HG03378 (cell line): ENCODE measurements at regions not wholly inside any gene's neighbourhood (a gene's known extent, or its start where the extent isn't known, plus 50 kb on each side); places are given as distances from the start of the nearest gene placed in this dataset.

Experiments used
- ATAC-seq: cut with Tn5 transposase; IDR thresholded peaks from one replicate; pipeline ENCODE4 v1.9.1; 2021; ENCODE audit warnings: mild to moderate bottlenecking, moderate library complexity; ENCODE audit not compliant: unreplicated experiment

GRCh38 chrX:110408949-110409588, 50.4 kb downstream of the RTL9 start:
- ATAC-seq, result no peak

- ATAC-seq, result no peak
Measured at GRCh38 chrX:110409925-110410324, 51.3 kb downstream of the RTL9 start.

DNA sequence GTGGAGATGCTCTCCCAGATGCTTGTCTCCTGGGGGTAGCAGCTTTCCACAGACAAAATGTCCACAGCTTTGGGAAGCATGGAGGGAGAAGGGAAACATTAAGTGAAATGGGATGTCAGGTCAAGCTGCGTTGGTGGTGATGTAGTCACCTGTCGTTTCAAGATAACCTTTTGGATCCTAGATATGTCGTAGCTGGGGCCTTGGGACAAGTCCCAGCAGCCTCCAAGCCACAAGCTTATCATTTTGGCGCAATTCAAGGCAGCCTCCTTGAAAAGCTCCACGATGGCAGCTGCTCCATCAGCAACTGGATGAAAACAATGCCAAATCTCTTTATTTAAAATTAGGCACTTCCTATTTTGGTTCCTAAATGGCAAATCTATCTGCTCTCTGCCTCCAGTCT, 52.0 kb downstream of the RTL9 start:
- ATAC-seq, result no peak

DNA sequence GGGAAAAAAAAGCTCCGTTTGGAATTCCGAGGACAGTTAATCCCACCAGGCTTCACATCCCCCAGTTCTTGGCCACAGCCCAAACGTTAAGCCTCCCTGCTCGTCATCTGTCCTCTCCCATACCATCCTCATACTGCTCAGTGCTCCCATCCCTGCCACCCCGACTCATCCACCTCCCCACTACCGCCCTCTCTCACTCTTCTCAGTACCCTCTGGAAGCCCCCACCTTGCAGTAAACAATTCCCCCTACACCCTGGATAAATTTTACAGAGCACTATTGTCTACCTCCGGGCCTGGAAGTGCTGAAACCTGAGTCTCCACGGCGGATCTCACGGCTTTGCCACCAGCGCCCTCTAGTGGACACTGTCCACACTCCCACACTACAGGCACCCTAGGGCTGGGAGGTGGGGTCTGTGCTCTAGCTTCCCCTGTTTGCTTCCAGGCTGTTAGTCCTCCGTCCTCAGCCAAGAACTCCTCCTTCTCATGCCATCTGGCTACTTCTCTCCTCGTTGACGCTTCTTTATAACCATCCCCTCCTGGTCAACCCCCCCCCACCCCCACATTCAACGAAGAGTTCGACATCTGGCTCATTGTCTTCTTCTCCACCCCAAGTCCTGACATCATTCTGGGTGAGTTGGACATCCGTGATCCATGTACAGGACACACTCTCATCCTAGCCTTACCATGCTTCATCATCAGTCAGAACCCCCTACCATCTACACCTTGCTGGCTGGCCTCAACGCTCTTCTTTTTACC, 54.5 kb downstream of the RTL9 start:
- peak; percentile 64 for ATAC-seq

DNA sequence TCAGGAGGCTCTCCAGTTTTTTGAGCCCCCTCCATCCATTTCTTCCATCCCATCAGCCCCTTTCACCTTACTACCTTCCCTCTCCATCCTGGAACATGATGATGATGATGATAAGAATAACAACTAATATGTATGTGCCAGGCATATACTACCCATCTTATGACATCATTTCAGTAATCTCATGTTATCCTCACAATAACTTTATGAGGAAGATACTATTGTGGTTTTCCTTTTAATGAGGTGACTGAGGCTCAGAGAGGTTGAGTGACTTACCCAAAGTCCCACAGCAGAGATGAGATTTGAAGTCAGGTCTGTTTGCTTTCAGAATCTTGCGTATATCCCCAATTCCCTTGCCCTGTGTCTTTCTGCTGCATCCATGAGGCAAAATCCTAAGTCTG, 55.1 kb downstream of the RTL9 start:
- no peak for ATAC-seq

DNA sequence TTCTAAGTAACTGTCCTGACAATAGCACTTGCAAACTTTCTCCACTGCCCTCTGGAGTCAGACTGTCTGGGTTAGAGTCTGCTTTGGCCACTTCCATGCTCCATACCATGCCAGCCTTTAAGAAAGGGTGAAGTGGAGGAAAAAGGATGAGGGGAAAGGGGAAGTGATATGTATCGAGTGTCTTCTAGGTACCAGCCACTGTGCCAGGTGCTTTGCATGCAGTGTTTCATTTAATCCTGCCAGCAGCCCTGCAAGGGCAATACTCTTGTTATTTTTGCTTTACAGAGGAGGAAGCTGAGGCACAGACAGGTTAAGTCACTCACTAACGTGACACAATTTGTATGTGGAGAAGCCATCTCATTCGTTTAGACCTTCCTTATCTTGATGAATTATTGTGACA, 55.6 kb downstream of the RTL9 start:
- peak; percentile 20 for ATAC-seq

- peak; percentile 84 for ATAC-seq
Measured at GRCh38 chrX:110414679-110415439, 56.2 kb downstream of the RTL9 start.

GRCh38 chrX:110415440-110416170, 57.0 kb downstream of the RTL9 start:
- ATAC-seq, result no peak

- no peak for ATAC-seq
Measured at GRCh38 chrX:110417128-110417527, 58.5 kb downstream of the RTL9 start.

GRCh38 chrX:110418316-110419235, 59.9 kb downstream of the RTL9 start:
- ATAC-seq, result no peak

GRCh38 chrX:110419512-110419911, 60.9 kb downstream of the RTL9 start:
- no peak for ATAC-seq

DNA sequence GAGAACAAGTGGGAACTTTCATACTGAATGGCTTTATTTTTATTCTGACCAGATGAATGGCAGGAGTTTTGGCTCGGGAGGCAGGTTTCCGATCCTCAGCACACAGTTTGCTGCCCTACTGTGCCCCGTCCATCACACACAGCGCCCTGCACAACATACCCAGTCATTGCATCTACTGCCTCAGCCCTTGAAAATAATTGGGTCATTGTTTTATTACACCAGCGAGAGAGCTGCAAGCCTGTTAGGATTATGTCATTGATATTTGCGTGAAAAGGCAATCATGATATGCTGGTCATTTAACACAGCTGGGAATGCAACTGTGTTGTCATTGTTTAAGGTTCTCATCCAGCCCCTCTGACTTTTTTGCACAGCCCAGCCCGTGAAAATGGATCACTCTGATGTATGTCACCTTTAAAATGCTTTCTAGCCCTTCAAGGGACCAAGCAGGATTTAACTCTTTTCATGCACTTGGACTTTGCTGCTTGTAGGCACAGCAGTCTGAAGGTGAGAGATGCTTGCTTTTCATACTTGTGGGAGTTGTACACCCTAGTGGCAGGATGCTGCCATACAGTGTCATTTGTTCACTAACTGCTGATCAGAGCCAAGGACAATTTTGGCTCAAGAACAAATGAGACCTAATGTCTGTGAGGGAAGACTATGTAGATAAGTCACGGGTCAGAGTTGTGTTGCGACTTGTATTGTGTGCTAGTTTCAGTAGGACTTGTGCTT, 62.3 kb downstream of the RTL9 start:
- ATAC-seq, result no peak

- no peak for ATAC-seq
Measured at GRCh38 chrX:110421500-110422455, 63.1 kb downstream of the RTL9 start.

- ATAC-seq, result no peak
Measured at GRCh38 chrX:110425222-110426154, 66.8 kb downstream of the RTL9 start.

GRCh38 chrX:110426155-110426504, 67.5 kb downstream of the RTL9 start:
- no peak for ATAC-seq

- no peak for ATAC-seq
Measured at GRCh38 chrX:110427076-110427475, 68.4 kb downstream of the RTL9 start.

GRCh38 chrX:110428144-110428543, 69.5 kb downstream of the RTL9 start:
- ATAC-seq, result no peak
